ENCODE measurements at regions not wholly inside any gene's neighbourhood (a gene's known extent, or its start where the extent isn't known, plus 50 kb on each side); places are given as distances from the start of the nearest gene placed in this dataset.

DNA sequence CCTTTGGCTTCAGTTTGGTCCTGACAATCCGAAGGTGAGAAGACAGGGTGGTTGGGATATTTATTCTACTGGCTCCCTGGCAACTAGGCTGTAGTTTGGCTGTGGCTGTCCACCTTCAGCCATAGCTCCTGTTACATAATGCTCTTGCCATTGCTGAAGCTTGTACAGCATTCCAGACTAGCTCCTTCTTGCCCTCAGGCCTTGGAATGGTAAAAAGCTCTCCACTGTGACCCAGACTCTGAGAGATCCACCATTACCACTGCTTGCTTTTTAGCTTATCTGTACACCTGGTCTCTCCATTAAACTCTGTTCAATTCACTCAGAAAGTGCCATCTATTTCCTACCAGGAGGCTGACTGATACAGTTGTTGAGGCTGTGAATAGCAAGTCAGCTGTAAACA is 231.8 kb upstream of the MON1B start:
- DNase-seq (ENCODE audit: low spot score) = no peak
- in situ Hi-C loops (cut with MboI; ENCODE audit: low sequenced_read_pairs, unreplicated experiment) = no loop called here
- TF ChIP-seq, protein P1, sequence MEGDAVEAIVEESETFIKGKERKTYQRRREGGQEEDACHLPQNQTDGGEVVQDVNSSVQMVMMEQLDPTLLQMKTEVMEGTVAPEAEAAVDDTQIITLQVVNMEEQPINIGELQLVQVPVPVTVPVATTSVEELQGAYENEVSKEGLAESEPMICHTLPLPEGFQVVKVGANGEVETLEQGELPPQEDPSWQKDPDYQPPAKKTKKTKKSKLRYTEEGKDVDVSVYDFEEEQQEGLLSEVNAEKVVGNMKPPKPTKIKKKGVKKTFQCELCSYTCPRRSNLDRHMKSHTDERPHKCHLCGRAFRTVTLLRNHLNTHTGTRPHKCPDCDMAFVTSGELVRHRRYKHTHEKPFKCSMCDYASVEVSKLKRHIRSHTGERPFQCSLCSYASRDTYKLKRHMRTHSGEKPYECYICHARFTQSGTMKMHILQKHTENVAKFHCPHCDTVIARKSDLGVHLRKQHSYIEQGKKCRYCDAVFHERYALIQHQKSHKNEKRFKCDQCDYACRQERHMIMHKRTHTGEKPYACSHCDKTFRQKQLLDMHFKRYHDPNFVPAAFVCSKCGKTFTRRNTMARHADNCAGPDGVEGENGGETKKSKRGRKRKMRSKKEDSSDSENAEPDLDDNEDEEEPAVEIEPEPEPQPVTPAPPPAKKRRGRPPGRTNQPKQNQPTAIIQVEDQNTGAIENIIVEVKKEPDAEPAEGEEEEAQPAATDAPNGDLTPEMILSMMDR (IDR thresholded peaks at IDR 0.05; ENCODE audit: borderline replicate concordance, control extremely low read depth, extremely low read depth, insufficient read depth, missing control alignments) = no peak

DNA sequence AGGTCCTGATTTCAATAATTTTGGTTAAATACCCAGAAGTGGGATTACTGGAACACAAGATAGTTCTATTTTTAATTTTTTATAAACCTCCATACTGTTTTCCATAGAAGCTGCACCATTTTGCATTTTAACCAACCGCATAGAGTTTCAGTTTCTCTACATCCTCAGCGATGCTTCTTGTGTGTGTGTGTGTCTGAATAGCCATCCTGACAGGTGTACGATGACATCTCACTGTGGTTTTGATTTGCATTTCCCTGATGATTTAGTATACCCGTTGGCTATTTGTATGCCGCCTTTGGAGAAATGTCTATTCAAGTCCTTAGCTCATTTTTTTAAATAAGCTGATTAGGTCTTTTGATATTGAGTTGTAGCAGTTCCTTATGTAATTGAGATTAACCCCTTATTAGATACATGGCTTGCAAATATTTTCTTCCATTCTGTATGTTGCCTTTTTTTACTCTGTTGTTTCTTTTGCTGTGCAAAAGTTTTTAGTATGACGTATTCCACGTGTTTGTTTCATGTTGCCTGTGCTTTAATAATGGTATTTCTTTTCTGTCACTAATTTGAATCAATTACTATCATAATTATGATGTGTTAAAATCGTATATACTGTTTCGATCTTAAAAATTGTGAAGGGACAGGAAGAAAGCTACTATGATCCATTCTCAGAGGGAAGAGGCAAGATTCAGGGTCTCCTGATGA is 227.2 kb upstream of the MON1B start:
- in situ Hi-C loops (cut with MboI; ENCODE audit: low sequenced_read_pairs, unreplicated experiment) = no loop called here
- no peak for DNase-seq (ENCODE audit: low spot score)
- TF ChIP-seq, protein P1 (IDR thresholded peaks at IDR 0.05; ENCODE audit: borderline replicate concordance, control extremely low read depth, extremely low read depth, insufficient read depth, missing control alignments) = no peak

DNA sequence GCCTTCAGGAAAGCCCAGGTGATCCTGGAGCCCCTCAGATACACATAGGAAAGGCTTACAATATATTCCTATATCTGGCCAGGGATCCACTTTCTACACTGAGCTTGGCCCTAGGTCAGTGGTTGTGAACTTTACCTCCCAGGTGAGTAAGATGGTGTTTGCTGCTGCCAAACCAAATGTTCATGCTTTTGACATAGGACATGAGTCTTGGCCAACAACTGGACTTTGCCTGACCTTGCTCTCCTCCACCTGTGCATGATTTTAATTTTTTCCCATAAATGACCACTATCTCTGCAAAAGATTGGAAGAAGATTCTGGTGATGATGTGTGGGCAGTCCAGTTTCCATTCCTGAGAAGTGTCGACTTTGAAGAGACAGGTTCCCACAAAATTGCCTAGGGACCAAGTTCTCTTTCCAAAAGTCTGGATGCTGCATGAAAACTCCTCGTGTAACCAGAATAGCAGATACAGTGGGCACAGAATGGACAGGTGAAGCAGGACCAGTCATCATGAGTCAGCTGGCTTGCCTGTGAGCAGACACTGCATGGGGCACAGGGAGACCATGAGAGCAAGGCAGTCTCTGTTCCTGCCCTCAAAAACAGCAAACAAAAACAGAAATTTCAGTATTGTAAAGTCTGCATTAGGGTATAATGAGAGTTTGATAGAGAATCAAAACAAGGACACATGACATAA is 226.4 kb upstream of the MON1B start:
- no peak for DNase-seq (ENCODE audit: low spot score)
- TF ChIP-seq, protein P1 (IDR thresholded peaks at IDR 0.05; ENCODE audit: borderline replicate concordance, control extremely low read depth, extremely low read depth, insufficient read depth, missing control alignments) = no peak
- in situ Hi-C loops (cut with MboI; ENCODE audit: low sequenced_read_pairs, unreplicated experiment) = no loop called here

DNA sequence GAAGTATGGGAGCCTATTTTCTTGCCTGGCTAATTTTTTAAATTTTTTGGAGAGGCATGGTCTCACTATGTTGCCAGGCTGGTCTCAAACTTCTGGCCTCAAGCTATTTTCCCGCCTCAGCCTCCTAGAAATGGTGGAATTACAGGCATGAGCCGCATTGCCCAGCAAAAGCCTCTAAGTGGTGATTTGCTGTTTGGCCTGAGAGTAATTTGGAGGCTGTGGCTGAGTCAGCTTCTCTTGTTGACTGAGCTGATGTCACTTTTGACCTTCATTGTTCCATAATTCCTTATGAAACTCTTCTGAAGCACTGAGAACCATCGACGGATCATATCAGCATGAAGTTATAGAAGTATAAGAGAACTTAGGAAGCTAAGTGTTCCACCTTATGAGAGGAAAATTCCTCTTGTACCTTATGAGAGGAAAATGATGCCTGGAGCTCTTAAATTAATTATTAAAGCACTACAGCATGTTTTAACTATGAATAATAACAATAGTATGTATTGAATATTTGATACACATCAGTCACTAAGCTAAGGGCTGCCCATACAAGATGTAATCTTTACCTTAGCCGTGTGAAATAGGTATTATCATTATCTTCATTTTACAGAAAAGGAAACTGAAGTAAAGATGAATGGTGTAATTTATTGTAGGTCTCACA is 220.8 kb upstream of the MON1B start:
- in situ Hi-C loops (cut with MboI; ENCODE audit: low sequenced_read_pairs, unreplicated experiment) = no loop called here
- no peak for DNase-seq (ENCODE audit: low spot score)
- TF ChIP-seq, protein P1 (IDR thresholded peaks at IDR 0.05; ENCODE audit: borderline replicate concordance, control extremely low read depth, extremely low read depth, insufficient read depth, missing control alignments) = no peak

DNA sequence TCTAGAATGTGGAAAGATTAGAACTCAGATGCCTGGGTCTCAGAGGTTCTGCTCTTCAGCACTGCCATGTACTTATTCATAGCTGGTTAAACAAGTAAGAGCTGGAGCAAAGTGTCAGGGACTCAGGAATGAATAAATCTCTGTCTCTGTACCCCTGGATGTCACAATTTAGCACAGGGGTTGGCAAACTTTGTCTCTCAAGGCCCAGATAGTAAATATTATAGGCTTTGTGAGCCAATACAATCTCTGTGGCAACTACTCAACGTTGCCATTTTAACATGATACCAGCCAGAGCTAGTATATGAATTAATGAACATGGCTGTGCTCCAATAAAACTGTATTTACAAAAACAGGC is 220.3 kb upstream of the MON1B start:
- TF ChIP-seq, protein P1 (IDR thresholded peaks at IDR 0.05; ENCODE audit: borderline replicate concordance, control extremely low read depth, extremely low read depth, insufficient read depth, missing control alignments) = no peak
- in situ Hi-C loops (cut with MboI; ENCODE audit: low sequenced_read_pairs, unreplicated experiment) = no loop called here
- no peak for DNase-seq (ENCODE audit: low spot score)

DNA sequence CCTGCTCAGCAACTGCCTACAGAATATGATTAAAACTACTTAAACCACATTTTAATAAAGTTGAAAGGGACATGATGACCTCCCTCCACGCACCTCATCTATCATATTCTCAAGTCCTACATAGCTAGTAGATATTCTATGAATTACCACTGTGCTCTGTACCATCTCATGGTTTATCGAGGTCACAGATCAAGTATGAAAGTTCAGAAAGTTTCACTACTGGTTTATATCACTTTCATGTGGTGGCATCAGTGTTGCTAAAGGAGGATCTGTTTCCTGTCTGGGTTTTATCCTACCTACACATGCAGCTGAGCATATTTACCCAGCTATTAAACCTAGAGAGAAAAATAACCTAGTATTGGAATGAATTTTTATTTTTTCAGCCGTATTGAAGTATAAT is 214.9 kb upstream of the MON1B start:
- TF ChIP-seq, protein P1 (IDR thresholded peaks at IDR 0.05; ENCODE audit: borderline replicate concordance, control extremely low read depth, extremely low read depth, insufficient read depth, missing control alignments) = no peak
- in situ Hi-C loops (cut with MboI; ENCODE audit: low sequenced_read_pairs, unreplicated experiment) = no loop called here
- no peak for DNase-seq (ENCODE audit: low spot score)

All from GM13976 (cell line).